AG09309 (cell line): ENCODE measurements at regions not wholly inside any gene's neighbourhood (a gene's known extent, or its start where the extent isn't known, plus 50 kb on each side); places are given as distances from the start of the nearest gene placed in this dataset.

Experiments
- DNase-seq: peaks from one replicate; pipeline ENCODE4 v3.0.0-alpha.2; 2010; ENCODE audit warnings: low read depth
- H3K4me3 ChIP-seq: 2 replicates; pipeline ENCODE4 v1.5.1; 2011; ENCODE audit warnings: mild to moderate bottlenecking, low read depth, low read length, moderate library complexity; ENCODE audit not compliant: control insufficient read depth
- CTCF ChIP-seq: IDR thresholded peaks from 2 replicates; pipeline ENCODE4 v1.5.1; 2011; ENCODE audit warnings: mild to moderate bottlenecking, low read depth, low read length, inconsistent platforms; ENCODE audit not compliant: insufficient read depth, control insufficient read depth; ENCODE audit errors: missing control alignments

GRCh38 chr1:190717055-190717454 is 239.4 kb upstream of the BRINP3 start:
- TF ChIP-seq CTCF: no peak
- H3K4me3 ChIP-seq: no peak overlapping the region
- no peak for DNase-seq

- no peak for DNase-seq
- no peak for TF ChIP-seq CTCF
- no peak overlapping the region for H3K4me3 ChIP-seq
Measured at GRCh38 chr1:190736971-190737590, 259.4 kb upstream of the BRINP3 start.

GRCh38 chr1:190738317-190738716 is 260.7 kb upstream of the BRINP3 start:
- DNase-seq: no peak
- TF ChIP-seq CTCF: no peak
- H3K4me3 ChIP-seq: no peak overlapping the region

GRCh38 chr1:190739926-190740325 is 262.3 kb upstream of the BRINP3 start:
- TF ChIP-seq CTCF: no peak
- no peak for DNase-seq
- H3K4me3 ChIP-seq: no peak overlapping the region

GRCh38 chr1:190747704-190748103 is 270.0 kb upstream of the BRINP3 start:
- TF ChIP-seq CTCF: no peak
- H3K4me3 ChIP-seq: no peak overlapping the region
- DNase-seq: no peak

- TF ChIP-seq CTCF: no peak
- no peak overlapping the region for H3K4me3 ChIP-seq
- no peak for DNase-seq
Measured at GRCh38 chr1:190752131-190752530, 274.5 kb upstream of the BRINP3 start.

GRCh38 chr1:190754666-190755065 is 277.0 kb upstream of the BRINP3 start:
- no peak for DNase-seq
- TF ChIP-seq CTCF: no peak

More at GRCh38 chr1:190754666-190755065, 277.0 kb upstream of the BRINP3 start:
- H3K4me3 ChIP-seq: no peak overlapping the region
